HEK293T (cell line): ENCODE measurements at regions not wholly inside any gene's neighbourhood (a gene's known extent, or its start where the extent isn't known, plus 50 kb on each side); places are given as distances from the start of the nearest gene placed in this dataset.

ENCODE experiments used
- FOXK2 ChIP-seq: fragments of 450-650 bp; IDR thresholded peaks from 2 replicates; pipeline ENCODE4 v1.6.1; 2016; ENCODE audit warnings: mild to moderate bottlenecking
- NFRKB ChIP-seq: fragments of 450-650 bp; IDR thresholded peaks from 2 replicates; pipeline ENCODE4 v1.6.1; 2016; ENCODE audit warnings: mild to moderate bottlenecking, moderate library complexity

GRCh38 chr12:82207556-82207955 is 150.6 kb downstream of the CCDC59 start:
- TF ChIP-seq FOXK2 = no peak
- no peak for TF ChIP-seq NFRKB
